Lower leg skin (tissue), 3 donors: ENCODE measurements at regions not wholly inside any gene's neighbourhood (a gene's known extent, or its start where the extent isn't known, plus 50 kb on each side); places are given as distances from the start of the nearest gene placed in this dataset.

ENCODE experiments used
- CTCF ChIP-seq, 3 donors: fragments of 450-650 bp; IDR thresholded peaks; one replicate each; pipeline ENCODE4 v1.5.1; 2016; ENCODE audit warnings: antibody characterized with exemption in 3 of 3, mild to moderate bottlenecking in 3 of 3, moderate library complexity in 2 of 3
- POLR2A ChIP-seq, 2 donors: fragments of 450-650 bp; IDR thresholded peaks; one replicate each; pipeline ENCODE4 v1.6.1; 2016 to 2017; ENCODE audit warnings: antibody characterized with exemption in 2 of 2, mild to moderate bottlenecking in 1 of 2, moderate library complexity in 1 of 2

- TF ChIP-seq CTCF (IDR thresholded peaks at IDR 0.05) (no peak), POLR2A (IDR thresholded peaks at IDR 0.05) (no peak)
Measured at GRCh38 chr4:186404562-186405134, 138.7 kb downstream of the F11 start.
